GM19035 (cell line): ENCODE measurements at regions not wholly inside any gene's neighbourhood (a gene's known extent, or its start where the extent isn't known, plus 50 kb on each side); places are given as distances from the start of the nearest gene placed in this dataset.

Experiments used
- ATAC-seq: cut with Tn5 transposase; IDR thresholded peaks from one replicate; pipeline ENCODE4 v1.9.1; 2021; ENCODE audit not compliant: unreplicated experiment

- no peak for ATAC-seq
Observed at GRCh38 chr3:22568285-22568684, 634.8 kb upstream of the UBE2E2 start.

- no peak for ATAC-seq
Observed at GRCh38 chr3:22569570-22569969, 633.6 kb upstream of the UBE2E2 start.

- ATAC-seq: no peak
Observed at GRCh38 chr3:22581007-22581406, 622.1 kb upstream of the UBE2E2 start.

- no peak for ATAC-seq
Observed at GRCh38 chr3:22582266-22582665, 620.9 kb upstream of the UBE2E2 start.

GRCh38 chr3:22585504-22585903 is 617.6 kb upstream of the UBE2E2 start:
- ATAC-seq: no peak

- no peak for ATAC-seq
Observed at GRCh38 chr3:22585911-22586310, 617.2 kb upstream of the UBE2E2 start.

- ATAC-seq: no peak
Observed at GRCh38 chr3:22587446-22587845, 615.7 kb upstream of the UBE2E2 start.

- no peak for ATAC-seq
Observed at GRCh38 chr3:22593638-22594037, 609.5 kb upstream of the UBE2E2 start.

GRCh38 chr3:22594990-22595389 is 608.1 kb upstream of the UBE2E2 start:
- ATAC-seq: no peak

- ATAC-seq: no peak
Observed at GRCh38 chr3:22606461-22606860, 596.7 kb upstream of the UBE2E2 start.

GRCh38 chr3:22606938-22607337 is 596.2 kb upstream of the UBE2E2 start:
- no peak for ATAC-seq

GRCh38 chr3:22608093-22608492 is 595.0 kb upstream of the UBE2E2 start:
- ATAC-seq: no peak

GRCh38 chr3:22608721-22609120 is 594.4 kb upstream of the UBE2E2 start:
- ATAC-seq: no peak

- no peak for ATAC-seq
Observed at GRCh38 chr3:22609139-22609538, 594.0 kb upstream of the UBE2E2 start.

- ATAC-seq: no peak
Observed at GRCh38 chr3:22612927-22613326, 590.2 kb upstream of the UBE2E2 start.

GRCh38 chr3:22615790-22616189 is 587.3 kb upstream of the UBE2E2 start:
- no peak for ATAC-seq

GRCh38 chr3:22617372-22617771 is 585.8 kb upstream of the UBE2E2 start:
- ATAC-seq: no peak

GRCh38 chr3:22620498-22620897 is 582.6 kb upstream of the UBE2E2 start:
- ATAC-seq: no peak

GRCh38 chr3:22621205-22621809 is 581.8 kb upstream of the UBE2E2 start:
- ATAC-seq: peak; percentile 53

- no peak for ATAC-seq
Observed at GRCh38 chr3:22627993-22628499, 575.1 kb upstream of the UBE2E2 start.

- no peak for ATAC-seq
Observed at GRCh38 chr3:22632536-22632935, 570.6 kb upstream of the UBE2E2 start.

- ATAC-seq: no peak
Observed at GRCh38 chr3:22634433-22634832, 568.7 kb upstream of the UBE2E2 start.
